AG09309 (cell line): ENCODE measurements at regions not wholly inside any gene's neighbourhood (a gene's known extent, or its start where the extent isn't known, plus 50 kb on each side); places are given as distances from the start of the nearest gene placed in this dataset.

Source experiments
- DNase-seq: peaks from one replicate; pipeline ENCODE4 v3.0.0-alpha.2; 2010; ENCODE audit warnings: low read depth
- H3K4me3 ChIP-seq: 2 replicates; pipeline ENCODE4 v1.5.1; 2011; ENCODE audit warnings: mild to moderate bottlenecking, low read depth, low read length, moderate library complexity; ENCODE audit not compliant: control insufficient read depth
- CTCF ChIP-seq: IDR thresholded peaks from 2 replicates; pipeline ENCODE4 v1.5.1; 2011; ENCODE audit warnings: mild to moderate bottlenecking, low read depth, low read length, inconsistent platforms; ENCODE audit not compliant: insufficient read depth, control insufficient read depth; ENCODE audit errors: missing control alignments

- no peak for TF ChIP-seq CTCF
- no peak for DNase-seq
- no peak overlapping the region for H3K4me3 ChIP-seq
Observed at GRCh38 chr1:60715970-60716369, 366.4 kb upstream of the NFIA start.

DNA sequence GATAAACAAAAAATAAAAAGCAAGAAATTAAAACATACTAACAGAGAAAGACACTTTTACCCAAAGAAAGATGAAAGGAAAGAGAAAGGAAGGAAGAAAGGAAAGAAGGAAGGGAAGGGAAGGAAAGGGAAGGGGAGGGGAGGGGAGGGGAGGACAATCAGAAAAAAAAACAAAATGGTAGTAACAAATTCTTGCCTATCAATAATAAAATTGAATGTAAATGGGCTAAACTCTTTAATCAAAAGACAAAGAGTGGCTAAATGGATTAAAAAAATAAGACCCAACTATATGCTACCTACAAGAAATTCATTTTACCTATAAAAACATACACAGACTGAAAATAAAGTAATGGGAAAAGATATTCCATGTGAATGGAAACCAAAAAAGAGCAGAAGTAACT lies 372.9 kb upstream of the NFIA start:
- DNase-seq = no peak
- no peak for TF ChIP-seq CTCF
- H3K4me3 ChIP-seq = no peak overlapping the region

DNA sequence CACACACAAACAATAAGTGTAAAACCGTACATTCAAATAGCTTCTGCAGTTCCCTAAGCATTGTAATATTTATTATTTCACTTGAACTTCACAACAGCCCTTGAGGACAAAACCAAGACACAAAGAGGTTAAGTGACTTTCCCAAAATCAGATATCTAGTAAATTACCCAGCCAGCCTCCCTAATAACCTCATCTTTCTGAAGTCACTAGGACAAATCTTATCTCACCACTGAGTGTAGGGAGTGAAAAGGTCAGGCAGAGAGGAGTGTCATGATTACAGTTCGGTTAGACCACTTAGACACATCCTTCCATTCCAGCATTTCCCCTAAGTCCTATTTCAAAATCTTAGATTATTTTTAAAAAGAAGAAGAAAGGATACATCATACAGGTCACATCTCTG lies 377.3 kb upstream of the NFIA start:
- no peak for DNase-seq
- H3K4me3 ChIP-seq = no peak overlapping the region
- no peak for TF ChIP-seq CTCF

GRCh38 chr1:60703155-60703554 lies 379.2 kb upstream of the NFIA start:
- H3K4me3 ChIP-seq = no peak overlapping the region
- DNase-seq = no peak
- TF ChIP-seq CTCF = no peak

- DNase-seq = no peak
- no peak overlapping the region for H3K4me3 ChIP-seq
- no peak for TF ChIP-seq CTCF
Observed at GRCh38 chr1:60699325-60699724, 383.0 kb upstream of the NFIA start.

DNA sequence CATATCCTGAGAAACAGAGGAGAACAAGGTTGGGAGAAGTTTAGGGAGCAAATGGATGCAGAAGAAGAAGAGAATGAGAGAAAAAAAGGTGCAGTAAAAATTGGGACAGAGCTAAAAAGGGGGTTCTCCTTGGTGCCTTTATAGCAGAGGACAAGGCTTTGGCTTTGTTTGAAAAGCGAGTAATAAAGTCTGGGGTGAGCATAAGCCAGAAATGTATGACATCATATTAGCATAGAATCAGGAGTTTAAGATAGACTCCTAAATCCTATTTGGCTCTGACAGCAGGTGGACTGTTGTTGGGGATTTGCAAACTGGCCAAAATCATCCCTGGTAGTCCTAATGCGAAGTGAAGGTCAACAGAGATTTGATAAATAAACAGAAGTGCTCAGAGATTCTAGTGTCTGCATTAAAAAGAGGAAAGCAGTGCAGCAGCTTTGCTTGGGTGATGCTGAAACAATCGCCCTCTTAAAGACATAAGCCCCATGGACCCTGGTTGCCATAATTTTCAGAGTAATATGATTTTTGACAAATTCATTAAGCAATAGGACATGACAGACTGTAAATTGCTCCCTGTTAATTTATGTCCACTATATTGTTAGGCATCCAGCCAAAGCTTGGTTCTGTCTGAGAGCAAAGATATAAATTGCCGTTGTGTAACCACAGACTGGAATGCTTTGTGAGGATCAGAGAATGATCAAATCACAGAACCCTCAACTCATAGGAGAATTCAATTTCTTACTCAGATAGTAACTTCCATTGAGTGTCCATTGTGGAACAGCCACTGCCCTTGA lies 385.0 kb upstream of the NFIA start:
- H3K4me3 ChIP-seq = no peak overlapping the region
- TF ChIP-seq CTCF = no peak
- DNase-seq = no peak

GRCh38 chr1:60696512-60696911 lies 385.8 kb upstream of the NFIA start:
- no peak for DNase-seq
- TF ChIP-seq CTCF = no peak
- H3K4me3 ChIP-seq = no peak overlapping the region
